HCT116 (cell line): ENCODE measurements at regions not wholly inside any gene's neighbourhood (a gene's known extent, or its start where the extent isn't known, plus 50 kb on each side); places are given as distances from the start of the nearest gene placed in this dataset.

ENCODE experiments used
- ATF3 ChIP-seq: IDR thresholded peaks from 2 replicates; pipeline ENCODE4 v1.6.1; 2012
- CEBPB ChIP-seq: IDR thresholded peaks from 2 replicates; pipeline ENCODE4 v1.6.1; 2012; ENCODE audit warnings: low read depth
- CTCF ChIP-seq, 3 experiments: fragments of 200-600 bp in 1 of 3; sonication (generic) in 1 of 3; IDR thresholded peaks in 2 of 3; conservative IDR thresholded peaks in 1 of 3; 2 replicates each; pipeline ENCODE4 v1.5.1; 2012 to 2017; ENCODE audit warnings: low read depth in 2 of 3, low read length in 2 of 3, antibody characterized with exemption in 1 of 3, borderline replicate concordance in 1 of 3, control low read depth in 1 of 3, mild to moderate bottlenecking in 1 of 3, mixed read lengths in 1 of 3, mixed run types in 1 of 3, moderate library complexity in 1 of 3; ENCODE audit not compliant: insufficient read depth in 1 of 3
- EZH2 ChIP-seq: fragments of 200-600 bp; sonication (generic); IDR thresholded peaks from 2 replicates; pipeline ENCODE4 v1.6.1; 2017; ENCODE audit warnings: antibody characterized with exemption, mixed run types
- JUND ChIP-seq: IDR thresholded peaks from 2 replicates; pipeline ENCODE4 v1.6.1; 2012
- POLR2A ChIP-seq: IDR thresholded peaks from 2 replicates; pipeline ENCODE4 v1.7.0; 2011; ENCODE audit warnings: borderline replicate concordance; ENCODE audit not compliant: insufficient read depth, insufficient read length; ENCODE audit errors: extremely low read depth
- POLR2AphosphoS5 ChIP-seq: IDR thresholded peaks from 2 replicates; pipeline ENCODE4 v1.6.1; 2011; ENCODE audit warnings: mild to moderate bottlenecking, low read depth, low read length, moderate library complexity
- REST ChIP-seq: IDR thresholded peaks from 2 replicates; pipeline ENCODE4 v1.6.1; 2012; ENCODE audit warnings: low read depth
- SP1 ChIP-seq: IDR thresholded peaks from 2 replicates; pipeline ENCODE4 v1.6.1; 2012; ENCODE audit warnings: low read depth
- SRF ChIP-seq: IDR thresholded peaks from 2 replicates; pipeline ENCODE4 v1.6.1; 2012; ENCODE audit warnings: low read depth
- TCF7L2 ChIP-seq: IDR thresholded peaks from 2 replicates; pipeline ENCODE4 v1.7.0; 2011; ENCODE audit warnings: borderline replicate concordance, inconsistent platforms; ENCODE audit not compliant: insufficient read depth, insufficient read length; ENCODE audit errors: extremely low read depth
- ZBTB33 ChIP-seq: IDR thresholded peaks from 2 replicates; pipeline ENCODE4 v1.6.1; 2011; ENCODE audit warnings: mild to moderate bottlenecking, low read length, moderate library complexity; ENCODE audit not compliant: insufficient replicate concordance; ENCODE audit errors: extremely low read depth
- ZNF274 ChIP-seq: fragments of 200-500 bp; sonication (Bioruptor generic); IDR thresholded peaks from 2 replicates; pipeline ENCODE4 v1.6.1; 2014; ENCODE audit warnings: mild to moderate bottlenecking, low read depth, low read length, inconsistent platforms

GRCh38 chr16:20257234-20257633 lies 70.1 kb downstream of the GP2 start:
- TF ChIP-seq ATF3 (no peak), CTCF (IDR thresholded peaks at IDR 0.05 in 2 of 3, conservative IDR thresholded peaks at IDR 0.05 in 1 of 3; ENCODE audit: borderline replicate concordance in 1 of 3, insufficient read depth in 1 of 3, low read depth in 2 of 3, low read length in 2 of 3) (no peak), CEBPB (no peak), POLR2AphosphoS5 (no peak), ZBTB33 (no peak), SP1 (no peak), EZH2 (no peak), POLR2A (no peak), JUND (no peak), TCF7L2 (no peak), SRF (no peak), REST (no peak), ZNF274 (no peak)
